ENCODE measurements at regions not wholly inside any gene's neighbourhood (a gene's known extent, or its start where the extent isn't known, plus 50 kb on each side); places are given as distances from the start of the nearest gene placed in this dataset.

GRCh38 chr9:3762076-3762475 is 236.3 kb upstream of the RFX3 start:
- H3K4me1 ChIP-seq (ENCODE audit: control insufficient read depth in 1 of 2, insufficient read depth in 2 of 2, low read depth in 1 of 2, low read length in 1 of 2) = no peaks in the 10 kb centered on the region
- 62% methylated on average over 3 of the region's 3 CpGs for WGBS (ENCODE audit: low lambda C conversion rate)
- ChIA-PET POLR2A (no interaction called here), CTCF (no interaction called here)
- no peak overlapping the region for H3K9ac ChIP-seq
- no peaks in the 10 kb centered on the region for H3F3A ChIP-seq (replicated peaks; ENCODE audit: insufficient read depth)
- H4K20me1 ChIP-seq (ENCODE audit: insufficient read depth) = no peaks in the 10 kb centered on the region
- no peak for DNase-seq
- TF ChIP-seq, protein P1, sequence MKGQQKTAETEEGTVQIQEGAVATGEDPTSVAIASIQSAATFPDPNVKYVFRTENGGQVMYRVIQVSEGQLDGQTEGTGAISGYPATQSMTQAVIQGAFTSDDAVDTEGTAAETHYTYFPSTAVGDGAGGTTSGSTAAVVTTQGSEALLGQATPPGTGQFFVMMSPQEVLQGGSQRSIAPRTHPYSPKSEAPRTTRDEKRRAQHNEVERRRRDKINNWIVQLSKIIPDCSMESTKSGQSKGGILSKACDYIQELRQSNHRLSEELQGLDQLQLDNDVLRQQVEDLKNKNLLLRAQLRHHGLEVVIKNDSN (IDR thresholded peaks at IDR 0.05; ENCODE audit: borderline replicate concordance, low read depth) = no peak
- no peak for TF ChIP-seq SMC3 (IDR thresholded peaks at IDR 0.05; ENCODE audit: low read depth, low read length)
- TF ChIP-seq, protein P2, sequence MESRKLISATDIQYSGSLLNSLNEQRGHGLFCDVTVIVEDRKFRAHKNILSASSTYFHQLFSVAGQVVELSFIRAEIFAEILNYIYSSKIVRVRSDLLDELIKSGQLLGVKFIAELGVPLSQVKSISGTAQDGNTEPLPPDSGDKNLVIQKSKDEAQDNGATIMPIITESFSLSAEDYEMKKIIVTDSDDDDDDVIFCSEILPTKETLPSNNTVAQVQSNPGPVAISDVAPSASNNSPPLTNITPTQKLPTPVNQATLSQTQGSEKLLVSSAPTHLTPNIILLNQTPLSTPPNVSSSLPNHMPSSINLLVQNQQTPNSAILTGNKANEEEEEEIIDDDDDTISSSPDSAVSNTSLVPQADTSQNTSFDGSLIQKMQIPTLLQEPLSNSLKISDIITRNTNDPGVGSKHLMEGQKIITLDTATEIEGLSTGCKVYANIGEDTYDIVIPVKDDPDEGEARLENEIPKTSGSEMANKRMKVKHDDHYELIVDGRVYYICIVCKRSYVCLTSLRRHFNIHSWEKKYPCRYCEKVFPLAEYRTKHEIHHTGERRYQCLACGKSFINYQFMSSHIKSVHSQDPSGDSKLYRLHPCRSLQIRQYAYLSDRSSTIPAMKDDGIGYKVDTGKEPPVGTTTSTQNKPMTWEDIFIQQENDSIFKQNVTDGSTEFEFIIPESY (IDR thresholded peaks at IDR 0.05; ENCODE audit: borderline replicate concordance, low read depth) = no peak
- no peak for TF ChIP-seq NRF1 (IDR thresholded peaks at IDR 0.05; ENCODE audit: low read depth, low read length)
- no peak for TF ChIP-seq EZH2phosphoT487 (IDR thresholded peaks at IDR 0.05; ENCODE audit: borderline replicate concordance, low read depth)
- TF ChIP-seq FOXJ3 (CRISPR knock-in tag; IDR thresholded peaks at IDR 0.05) = no peak
- TF ChIP-seq, protein P3, sequence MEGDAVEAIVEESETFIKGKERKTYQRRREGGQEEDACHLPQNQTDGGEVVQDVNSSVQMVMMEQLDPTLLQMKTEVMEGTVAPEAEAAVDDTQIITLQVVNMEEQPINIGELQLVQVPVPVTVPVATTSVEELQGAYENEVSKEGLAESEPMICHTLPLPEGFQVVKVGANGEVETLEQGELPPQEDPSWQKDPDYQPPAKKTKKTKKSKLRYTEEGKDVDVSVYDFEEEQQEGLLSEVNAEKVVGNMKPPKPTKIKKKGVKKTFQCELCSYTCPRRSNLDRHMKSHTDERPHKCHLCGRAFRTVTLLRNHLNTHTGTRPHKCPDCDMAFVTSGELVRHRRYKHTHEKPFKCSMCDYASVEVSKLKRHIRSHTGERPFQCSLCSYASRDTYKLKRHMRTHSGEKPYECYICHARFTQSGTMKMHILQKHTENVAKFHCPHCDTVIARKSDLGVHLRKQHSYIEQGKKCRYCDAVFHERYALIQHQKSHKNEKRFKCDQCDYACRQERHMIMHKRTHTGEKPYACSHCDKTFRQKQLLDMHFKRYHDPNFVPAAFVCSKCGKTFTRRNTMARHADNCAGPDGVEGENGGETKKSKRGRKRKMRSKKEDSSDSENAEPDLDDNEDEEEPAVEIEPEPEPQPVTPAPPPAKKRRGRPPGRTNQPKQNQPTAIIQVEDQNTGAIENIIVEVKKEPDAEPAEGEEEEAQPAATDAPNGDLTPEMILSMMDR (IDR thresholded peaks at IDR 0.05) = no peak
- TF ChIP-seq TAF1 (IDR thresholded peaks at IDR 0.05; ENCODE audit: borderline replicate concordance, low read depth, low read length) = no peak
- TF ChIP-seq FOXM1 (IDR thresholded peaks at IDR 0.05; ENCODE audit: low read depth) = no peak
- no peak for TF ChIP-seq EP300 (IDR thresholded peaks at IDR 0.05; ENCODE audit: borderline replicate concordance in 1 of 2, low read depth in 1 of 2, low read length in 1 of 2)
- TF ChIP-seq, protein P4, sequence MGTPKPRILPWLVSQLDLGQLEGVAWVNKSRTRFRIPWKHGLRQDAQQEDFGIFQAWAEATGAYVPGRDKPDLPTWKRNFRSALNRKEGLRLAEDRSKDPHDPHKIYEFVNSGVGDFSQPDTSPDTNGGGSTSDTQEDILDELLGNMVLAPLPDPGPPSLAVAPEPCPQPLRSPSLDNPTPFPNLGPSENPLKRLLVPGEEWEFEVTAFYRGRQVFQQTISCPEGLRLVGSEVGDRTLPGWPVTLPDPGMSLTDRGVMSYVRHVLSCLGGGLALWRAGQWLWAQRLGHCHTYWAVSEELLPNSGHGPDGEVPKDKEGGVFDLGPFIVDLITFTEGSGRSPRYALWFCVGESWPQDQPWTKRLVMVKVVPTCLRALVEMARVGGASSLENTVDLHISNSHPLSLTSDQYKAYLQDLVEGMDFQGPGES (IDR thresholded peaks at IDR 0.05; ENCODE audit: low read depth, low read length) = no peak
- TF ChIP-seq GABPA (IDR thresholded peaks at IDR 0.05; ENCODE audit: low read depth) = no peak
- TF ChIP-seq POLR2AphosphoS5 (IDR thresholded peaks at IDR 0.05; ENCODE audit: low read depth, low read length) = no peak
- TF ChIP-seq RCOR1 (IDR thresholded peaks at IDR 0.05; ENCODE audit: low read length) = no peak
- no peak for TF ChIP-seq YY1 (IDR thresholded peaks at IDR 0.05; ENCODE audit: low read depth)
- TF ChIP-seq PBX3 (IDR thresholded peaks at IDR 0.05) = no peak
- no peak for TF ChIP-seq MAX (IDR thresholded peaks at IDR 0.05; ENCODE audit: low read depth)
- no peak for TF ChIP-seq GATA2 (CRISPR knock-in tag; IDR thresholded peaks at IDR 0.05)
- H3K79me2 ChIP-seq (ENCODE audit: insufficient read depth) = no peaks in the 10 kb centered on the region
- H3K9me3 ChIP-seq = no peaks in the 10 kb centered on the region
- H3K36me3 ChIP-seq (replicated peaks in 1 of 2; ENCODE audit: control insufficient read depth in 1 of 2, insufficient read depth in 2 of 2, low read length in 1 of 2) = no peaks in the 10 kb centered on the region
- no peak overlapping the region for H3K4me2 ChIP-seq
- no peaks in the 10 kb centered on the region for H3K9me2 ChIP-seq
- H3K4me3 ChIP-seq (ENCODE audit: low read depth in 2 of 2, low read length in 1 of 2) = no peak overlapping the region
- no peak overlapping the region for H2AFZ ChIP-seq (ENCODE audit: low read depth)
- no peak overlapping the region for H3K27ac ChIP-seq (ENCODE audit: low read depth in 2 of 2, low read length in 1 of 2)
- no peaks in the 10 kb centered on the region for H3K27me3 ChIP-seq (ENCODE audit: insufficient read depth)

All from SK-N-SH (cell line).